ENCODE measurements at regions not wholly inside any gene's neighbourhood (a gene's known extent, or its start where the extent isn't known, plus 50 kb on each side); places are given as distances from the start of the nearest gene placed in this dataset.

DNA sequence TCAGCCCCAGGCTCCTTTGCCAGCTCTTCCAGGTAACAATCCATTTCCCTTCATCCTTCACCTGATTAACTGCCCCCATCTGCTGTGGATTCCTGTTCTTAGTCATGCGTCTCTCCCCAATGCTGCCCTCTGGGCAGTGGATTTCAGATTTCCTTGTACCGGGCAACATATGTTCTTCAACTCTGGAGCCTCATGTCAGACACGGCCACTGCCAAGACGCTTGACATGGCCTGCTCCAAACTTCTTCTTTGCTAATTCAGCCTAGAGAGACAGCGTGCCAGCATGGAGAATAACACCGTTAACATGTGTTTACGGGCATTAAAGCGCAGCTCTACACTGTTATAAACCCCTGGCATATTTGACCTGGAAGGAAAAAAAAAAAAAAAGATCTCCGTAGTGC lies 1035.1 kb upstream of the NR2F2 start:
- TF ChIP-seq, protein P1, sequence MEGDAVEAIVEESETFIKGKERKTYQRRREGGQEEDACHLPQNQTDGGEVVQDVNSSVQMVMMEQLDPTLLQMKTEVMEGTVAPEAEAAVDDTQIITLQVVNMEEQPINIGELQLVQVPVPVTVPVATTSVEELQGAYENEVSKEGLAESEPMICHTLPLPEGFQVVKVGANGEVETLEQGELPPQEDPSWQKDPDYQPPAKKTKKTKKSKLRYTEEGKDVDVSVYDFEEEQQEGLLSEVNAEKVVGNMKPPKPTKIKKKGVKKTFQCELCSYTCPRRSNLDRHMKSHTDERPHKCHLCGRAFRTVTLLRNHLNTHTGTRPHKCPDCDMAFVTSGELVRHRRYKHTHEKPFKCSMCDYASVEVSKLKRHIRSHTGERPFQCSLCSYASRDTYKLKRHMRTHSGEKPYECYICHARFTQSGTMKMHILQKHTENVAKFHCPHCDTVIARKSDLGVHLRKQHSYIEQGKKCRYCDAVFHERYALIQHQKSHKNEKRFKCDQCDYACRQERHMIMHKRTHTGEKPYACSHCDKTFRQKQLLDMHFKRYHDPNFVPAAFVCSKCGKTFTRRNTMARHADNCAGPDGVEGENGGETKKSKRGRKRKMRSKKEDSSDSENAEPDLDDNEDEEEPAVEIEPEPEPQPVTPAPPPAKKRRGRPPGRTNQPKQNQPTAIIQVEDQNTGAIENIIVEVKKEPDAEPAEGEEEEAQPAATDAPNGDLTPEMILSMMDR (IDR thresholded peaks at IDR 0.05; ENCODE audit: insufficient read depth, low read length) = no peak
- no peak for TF ChIP-seq POLR2AphosphoS5 (IDR thresholded peaks at IDR 0.05; ENCODE audit: low read depth)
- TF ChIP-seq, protein P2, sequence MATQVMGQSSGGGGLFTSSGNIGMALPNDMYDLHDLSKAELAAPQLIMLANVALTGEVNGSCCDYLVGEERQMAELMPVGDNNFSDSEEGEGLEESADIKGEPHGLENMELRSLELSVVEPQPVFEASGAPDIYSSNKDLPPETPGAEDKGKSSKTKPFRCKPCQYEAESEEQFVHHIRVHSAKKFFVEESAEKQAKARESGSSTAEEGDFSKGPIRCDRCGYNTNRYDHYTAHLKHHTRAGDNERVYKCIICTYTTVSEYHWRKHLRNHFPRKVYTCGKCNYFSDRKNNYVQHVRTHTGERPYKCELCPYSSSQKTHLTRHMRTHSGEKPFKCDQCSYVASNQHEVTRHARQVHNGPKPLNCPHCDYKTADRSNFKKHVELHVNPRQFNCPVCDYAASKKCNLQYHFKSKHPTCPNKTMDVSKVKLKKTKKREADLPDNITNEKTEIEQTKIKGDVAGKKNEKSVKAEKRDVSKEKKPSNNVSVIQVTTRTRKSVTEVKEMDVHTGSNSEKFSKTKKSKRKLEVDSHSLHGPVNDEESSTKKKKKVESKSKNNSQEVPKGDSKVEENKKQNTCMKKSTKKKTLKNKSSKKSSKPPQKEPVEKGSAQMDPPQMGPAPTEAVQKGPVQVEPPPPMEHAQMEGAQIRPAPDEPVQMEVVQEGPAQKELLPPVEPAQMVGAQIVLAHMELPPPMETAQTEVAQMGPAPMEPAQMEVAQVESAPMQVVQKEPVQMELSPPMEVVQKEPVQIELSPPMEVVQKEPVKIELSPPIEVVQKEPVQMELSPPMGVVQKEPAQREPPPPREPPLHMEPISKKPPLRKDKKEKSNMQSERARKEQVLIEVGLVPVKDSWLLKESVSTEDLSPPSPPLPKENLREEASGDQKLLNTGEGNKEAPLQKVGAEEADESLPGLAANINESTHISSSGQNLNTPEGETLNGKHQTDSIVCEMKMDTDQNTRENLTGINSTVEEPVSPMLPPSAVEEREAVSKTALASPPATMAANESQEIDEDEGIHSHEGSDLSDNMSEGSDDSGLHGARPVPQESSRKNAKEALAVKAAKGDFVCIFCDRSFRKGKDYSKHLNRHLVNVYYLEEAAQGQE (IDR thresholded peaks at IDR 0.05; ENCODE audit: insufficient replicate concordance, low read depth) = no peak
